Right atrium auricular region (tissue), 2 donors: ENCODE measurements at regions not wholly inside any gene's neighbourhood (a gene's known extent, or its start where the extent isn't known, plus 50 kb on each side); places are given as distances from the start of the nearest gene placed in this dataset.

Experiments
- DNase-seq: peaks from one replicate; pipeline ENCODE4 v3.0.0-alpha.2; 2019; ENCODE audit warnings: low spot score
- H3K27ac ChIP-seq, 2 donors: fragments of 200-600 bp; sonication (generic); 1 replicate in 1 of 2; 2 replicates in 1 of 2; pipeline ENCODE4 v1.5.1; 2016 to 2019
- H3K27me3 ChIP-seq, 2 donors: fragments of 200-600 bp; sonication (generic); one replicate each; pipeline versions ENCODE4 v1.5.1 to v1.6.0; 2017 to 2019
- H3K36me3 ChIP-seq: fragments of 200-600 bp; sonication (generic); one replicate; pipeline ENCODE4 v1.5.1; 2016
- H3K4me1 ChIP-seq, 2 donors: fragments of 200-600 bp; sonication (generic); one replicate each; pipeline versions ENCODE4 v1.5.1 to v1.6.0; 2017 to 2019
- H3K4me3 ChIP-seq, 2 donors: fragments of 200-600 bp; sonication (generic); 1 replicate in 1 of 2; 2 replicates in 1 of 2; pipeline ENCODE4 v1.5.1; 2017 to 2019; ENCODE audit warnings: mild to moderate bottlenecking in 1 of 2, moderate library complexity in 1 of 2
- H3K9me3 ChIP-seq, 2 donors: fragments of 200-600 bp; sonication (generic); one replicate each; pipeline ENCODE4 v1.5.1; 2019
- TF ChIP-seq, protein P1 (sequence below), 2 donors: fragments of 200-600 bp; sonication (generic); IDR thresholded peaks; one replicate each; pipeline ENCODE4 v1.5.1; 2019; ENCODE audit warnings: antibody characterized with exemption in 2 of 2

DNA sequence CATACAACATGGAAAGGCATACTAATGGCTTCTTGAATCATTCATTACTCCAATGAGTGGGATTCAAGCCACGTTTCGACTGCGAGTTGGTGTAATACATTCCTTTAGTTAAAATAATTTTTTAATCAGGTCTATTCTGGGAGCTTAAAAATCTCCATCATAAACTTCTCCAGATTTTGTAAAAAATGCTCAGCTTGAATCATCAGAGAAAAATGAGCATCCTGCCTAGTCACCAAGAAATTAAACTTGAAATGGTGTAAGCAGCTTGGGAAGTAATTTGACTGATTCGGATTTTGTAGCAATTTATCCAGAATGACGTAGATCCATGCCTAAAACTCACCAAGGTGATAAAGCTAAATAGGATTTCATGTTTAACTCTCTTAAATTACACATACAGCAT is 165.7 kb downstream of the SLCO4C1 start:
- no peaks in the 10 kb centered on the region for H3K4me1 ChIP-seq
- H3K36me3 ChIP-seq, result no peaks in the 10 kb centered on the region
- H3K9me3 ChIP-seq, result no peaks in the 10 kb centered on the region
- H3K27me3 ChIP-seq, result no peaks in the 10 kb centered on the region
- no peak overlapping the region for H3K4me3 ChIP-seq
- no peak for DNase-seq
- H3K27ac ChIP-seq, result no peak overlapping the region
- TF ChIP-seq, protein P1, sequence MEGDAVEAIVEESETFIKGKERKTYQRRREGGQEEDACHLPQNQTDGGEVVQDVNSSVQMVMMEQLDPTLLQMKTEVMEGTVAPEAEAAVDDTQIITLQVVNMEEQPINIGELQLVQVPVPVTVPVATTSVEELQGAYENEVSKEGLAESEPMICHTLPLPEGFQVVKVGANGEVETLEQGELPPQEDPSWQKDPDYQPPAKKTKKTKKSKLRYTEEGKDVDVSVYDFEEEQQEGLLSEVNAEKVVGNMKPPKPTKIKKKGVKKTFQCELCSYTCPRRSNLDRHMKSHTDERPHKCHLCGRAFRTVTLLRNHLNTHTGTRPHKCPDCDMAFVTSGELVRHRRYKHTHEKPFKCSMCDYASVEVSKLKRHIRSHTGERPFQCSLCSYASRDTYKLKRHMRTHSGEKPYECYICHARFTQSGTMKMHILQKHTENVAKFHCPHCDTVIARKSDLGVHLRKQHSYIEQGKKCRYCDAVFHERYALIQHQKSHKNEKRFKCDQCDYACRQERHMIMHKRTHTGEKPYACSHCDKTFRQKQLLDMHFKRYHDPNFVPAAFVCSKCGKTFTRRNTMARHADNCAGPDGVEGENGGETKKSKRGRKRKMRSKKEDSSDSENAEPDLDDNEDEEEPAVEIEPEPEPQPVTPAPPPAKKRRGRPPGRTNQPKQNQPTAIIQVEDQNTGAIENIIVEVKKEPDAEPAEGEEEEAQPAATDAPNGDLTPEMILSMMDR (IDR thresholded peaks at IDR 0.05), result no peak

DNA sequence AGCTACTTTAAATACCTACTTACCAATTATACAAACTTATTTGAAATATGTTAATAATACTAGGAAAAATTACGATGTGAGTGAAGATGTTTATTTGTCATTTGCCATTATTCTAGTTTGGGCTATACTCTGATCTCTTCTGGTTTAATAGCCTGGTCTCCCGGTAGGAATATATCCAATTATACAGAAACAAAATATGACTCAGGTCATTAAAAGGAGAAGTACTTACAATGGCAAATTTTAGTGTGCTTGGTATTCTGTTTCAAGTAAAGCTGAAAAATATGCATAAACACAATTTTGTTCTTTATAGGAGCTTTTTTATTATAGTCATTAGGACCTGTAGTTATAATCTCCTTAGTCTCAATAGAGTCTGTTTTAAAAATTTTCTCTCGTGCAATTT is 176.8 kb downstream of the SLCO4C1 start:
- TF ChIP-seq, protein P1 (IDR thresholded peaks at IDR 0.05), result no peak
- Histone ChIP-seq H3K9me3 (no peaks in the 10 kb centered on the region), H3K27ac (no peak overlapping the region), H3K27me3 (no peaks in the 10 kb centered on the region), H3K36me3 (no peaks in the 10 kb centered on the region), H3K4me3 (no peak overlapping the region), H3K4me1 (no peaks in the 10 kb centered on the region)
- no peak for DNase-seq

DNA sequence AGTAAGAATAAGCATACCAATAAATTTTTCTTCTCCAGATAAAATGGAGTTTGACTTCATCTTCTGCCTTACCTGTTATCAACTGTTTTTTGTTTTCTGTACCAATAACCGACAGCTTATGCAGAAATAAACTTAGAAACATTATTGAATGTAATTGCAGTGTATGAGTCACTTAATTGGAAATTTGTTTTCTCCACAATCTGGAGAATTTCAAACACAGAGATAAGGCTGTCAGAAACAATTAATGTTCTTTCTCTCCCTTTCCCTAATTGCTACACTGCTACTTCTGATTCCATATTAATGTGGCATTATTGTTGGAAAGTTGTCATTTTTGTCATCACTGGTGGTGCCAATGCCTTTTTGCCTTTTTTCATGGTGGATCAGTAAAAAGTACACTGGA is 180.3 kb downstream of the SLCO4C1 start:
- no peaks in the 10 kb centered on the region for H3K27me3 ChIP-seq
- no peaks in the 10 kb centered on the region for H3K4me1 ChIP-seq
- H3K27ac ChIP-seq, result no peak overlapping the region
- H3K36me3 ChIP-seq, result no peaks in the 10 kb centered on the region
- H3K9me3 ChIP-seq, result no peaks in the 10 kb centered on the region
- TF ChIP-seq, protein P1 (IDR thresholded peaks at IDR 0.05), result no peak
- H3K4me3 ChIP-seq, result no peak overlapping the region
- no peak for DNase-seq

DNA sequence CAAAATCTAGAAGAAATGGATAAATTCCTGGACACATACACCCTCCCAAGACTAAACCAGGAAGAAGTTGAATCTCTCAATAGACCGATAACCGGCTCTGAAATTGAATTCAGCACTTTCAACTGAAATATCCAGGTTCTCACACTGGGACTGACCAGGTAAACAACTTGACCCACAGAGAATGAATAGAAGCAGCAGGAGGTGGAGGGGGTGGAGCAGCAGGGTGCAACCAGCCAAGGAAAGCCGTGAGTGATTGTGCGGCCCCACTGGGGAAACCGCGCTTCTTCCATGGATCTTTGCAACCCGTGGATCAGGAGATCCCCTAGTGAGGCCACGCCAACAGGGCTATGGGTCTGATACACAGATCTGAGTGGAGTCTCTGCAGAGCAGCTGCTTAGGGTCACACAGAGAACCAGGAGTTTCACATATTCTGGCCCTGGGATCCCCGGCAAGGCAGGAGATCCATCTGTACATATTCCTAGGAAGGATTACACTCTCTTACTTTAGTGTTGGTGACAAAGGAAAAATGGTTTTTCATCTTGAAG is 181.5 kb downstream of the SLCO4C1 start:
- Histone ChIP-seq H3K27me3 (no peaks in the 10 kb centered on the region), H3K9me3 (no peaks in the 10 kb centered on the region), H3K4me3 (no peak overlapping the region), H3K4me1 (no peaks in the 10 kb centered on the region), H3K36me3 (no peaks in the 10 kb centered on the region), H3K27ac (no peak overlapping the region)
- TF ChIP-seq, protein P1 (IDR thresholded peaks at IDR 0.05), result no peak
- no peak for DNase-seq

DNA sequence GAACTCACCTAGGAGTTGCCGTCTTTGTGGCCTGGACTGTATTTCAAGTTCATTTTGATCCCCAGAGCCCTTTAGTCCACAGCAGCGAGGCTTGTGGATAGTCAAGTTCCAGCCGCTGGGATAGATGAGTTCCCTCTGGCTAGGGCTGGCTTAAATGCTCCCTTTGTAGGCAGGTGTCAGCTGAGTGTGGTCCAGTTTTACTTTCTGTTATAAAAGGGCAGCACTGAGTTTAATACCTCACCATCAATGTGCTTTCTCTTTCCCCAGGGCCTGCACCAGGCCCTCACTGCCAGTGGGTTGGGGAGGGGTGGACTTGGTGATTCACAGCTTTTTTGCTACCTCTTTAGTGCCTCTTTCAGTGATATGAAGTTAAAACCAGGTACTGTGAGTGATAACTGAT is 188.2 kb downstream of the SLCO4C1 start:
- TF ChIP-seq, protein P1 (IDR thresholded peaks at IDR 0.05), result no peak
- H3K36me3 ChIP-seq, result no peaks in the 10 kb centered on the region
- no peaks in the 10 kb centered on the region for H3K27me3 ChIP-seq
- no peaks in the 10 kb centered on the region for H3K4me1 ChIP-seq
- H3K9me3 ChIP-seq, result no peaks in the 10 kb centered on the region
- H3K27ac ChIP-seq, result no peak overlapping the region
- DNase-seq, result no peak
- no peak overlapping the region for H3K4me3 ChIP-seq

DNA sequence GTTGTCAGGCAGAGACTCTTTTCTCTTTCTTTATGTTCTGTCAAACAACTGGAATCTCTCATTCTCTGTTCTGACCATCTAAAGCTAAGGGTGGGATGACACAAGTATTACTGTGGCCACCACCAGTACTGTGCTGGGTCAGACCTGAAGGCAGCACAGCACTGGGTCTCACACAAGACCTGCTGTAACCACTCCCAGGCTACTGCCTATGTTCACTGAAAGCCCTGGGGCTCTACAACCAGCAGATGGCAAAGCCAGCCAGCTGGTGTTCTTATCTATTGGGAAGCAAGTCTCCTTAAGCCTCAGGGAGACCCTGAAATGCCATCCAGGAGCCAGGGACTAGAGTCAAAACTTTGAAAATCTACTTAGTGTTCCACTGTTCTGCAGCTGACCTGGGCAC is 189.5 kb downstream of the SLCO4C1 start:
- TF ChIP-seq, protein P1 (IDR thresholded peaks at IDR 0.05), result no peak
- H3K9me3 ChIP-seq, result no peaks in the 10 kb centered on the region
- no peak for DNase-seq
- no peak overlapping the region for H3K4me3 ChIP-seq
- H3K27ac ChIP-seq, result no peak overlapping the region
- no peaks in the 10 kb centered on the region for H3K4me1 ChIP-seq
- no peaks in the 10 kb centered on the region for H3K36me3 ChIP-seq
- H3K27me3 ChIP-seq, result no peaks in the 10 kb centered on the region
